ENCODE measurements at regions not wholly inside any gene's neighbourhood (a gene's known extent, or its start where the extent isn't known, plus 50 kb on each side); places are given as distances from the start of the nearest gene placed in this dataset.

DNA sequence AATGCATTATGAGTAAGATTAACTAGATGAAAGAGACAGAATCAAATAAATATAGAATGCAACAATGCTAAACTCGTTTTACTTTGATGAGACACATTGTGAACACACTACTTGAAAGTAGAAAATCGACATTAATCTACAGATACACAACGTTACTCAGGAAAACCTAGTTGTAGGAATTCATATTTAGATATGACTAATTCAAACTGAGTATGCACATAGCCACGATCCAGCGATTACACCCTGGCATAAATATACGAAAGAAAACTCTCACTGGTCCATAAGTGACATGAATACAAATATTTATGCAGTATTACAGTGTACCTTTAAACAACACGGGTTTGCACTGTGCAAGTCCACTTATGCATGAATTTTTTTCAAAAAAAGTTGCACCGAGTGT lies 485.6 kb downstream of the TMX3 start:
- H2AFZ ChIP-seq (ENCODE audit: low read length) = no peak overlapping the region
- no peaks in the 10 kb centered on the region for H3K79me1 ChIP-seq (ENCODE audit: low read depth, low read length)
- no peak overlapping the region for H2BK120ac ChIP-seq (replicated peaks; ENCODE audit: low read depth, low read length)
- no peak overlapping the region for H3K23ac ChIP-seq (ENCODE audit: insufficient read length)
- no peak overlapping the region for H2BK5ac ChIP-seq (ENCODE audit: low read depth, low read length)
- no peak overlapping the region for H3K4ac ChIP-seq (replicated peaks; ENCODE audit: insufficient read length, low read depth, low read length)
- no peak overlapping the region for H3K9ac ChIP-seq (replicated peaks in 1 of 4; ENCODE audit: extremely low read depth in 1 of 4, low read depth in 3 of 4, low read length in 3 of 4)
- ChIA-PET CTCF (ENCODE audit: partially characterized antibody) (no interaction called here), POLR2A (ENCODE audit: partially characterized antibody) (no interaction called here)
- no peak overlapping the region for H3K18ac ChIP-seq (ENCODE audit: extremely low read depth, low read length)
- H3K23me2 ChIP-seq (ENCODE audit: low read depth, low read length) = no peaks in the 10 kb centered on the region
- H3K14ac ChIP-seq (ENCODE audit: insufficient read length) = no peak overlapping the region
- H4K5ac ChIP-seq (ENCODE audit: insufficient read length, low read depth, low read length) = no peak overlapping the region
- H3K36me3 ChIP-seq (ENCODE audit: control insufficient read depth in 2 of 4, insufficient read depth in 4 of 4, low read length in 3 of 4) = no peaks in the 10 kb centered on the region
- WGBS, 2 experiments (ENCODE audit: extremely low coverage in 1 of 2, insufficient coverage in 1 of 2, insufficient read length in 1 of 2, insufficient replicate concordance in 2 of 2, low coverage in 1 of 2, low lambda C conversion rate in 2 of 2, missing lambda C conversion rate in 1 of 2) = 91% methylated on average over 8 of the region's 8 CpGs; no CpG with 5 or more reads in 1 of the 2 experiments
- no peak overlapping the region for H2AK5ac ChIP-seq (ENCODE audit: low read depth, low read length)
- no peaks in the 10 kb centered on the region for H4K20me1 ChIP-seq (replicated peaks in 1 of 2; ENCODE audit: control insufficient read depth in 1 of 2, insufficient read depth in 2 of 2, low read length in 2 of 2)
- no peak overlapping the region for H2BK15ac ChIP-seq (ENCODE audit: low read length)
- H3K4me3 ChIP-seq (ENCODE audit: extremely low read depth in 1 of 4, insufficient read depth in 2 of 4, low read depth in 3 of 4, low read length in 4 of 4) = no peak overlapping the region
- H2BK12ac ChIP-seq (ENCODE audit: low read depth, low read length) = no peak overlapping the region
- no peak overlapping the region for H2BK20ac ChIP-seq (ENCODE audit: low read length)
- no peak for FAIRE-seq
- no peaks in the 10 kb centered on the region for H3K4me1 ChIP-seq (replicated peaks in 1 of 4; ENCODE audit: control insufficient read depth in 3 of 4, insufficient read depth in 4 of 4, low read length in 3 of 4)
- H4K8ac ChIP-seq (ENCODE audit: extremely low read depth, insufficient read depth, low read length) = no peak overlapping the region
- H3K4me2 ChIP-seq (ENCODE audit: insufficient read depth in 1 of 2, low read depth in 2 of 2, low read length in 2 of 2) = no peak overlapping the region
- peaks cover 0 to 2% (median 0%) of the 10 kb centered on the region in 4 experiments; a peak in 1 of 7 replicates for H3K27me3 ChIP-seq (replicated peaks in 1 of 4; ENCODE audit: control insufficient read depth in 3 of 4, extremely low read depth in 1 of 4, insufficient read depth in 3 of 4, low read length in 3 of 4)
- DNase-seq (ENCODE audit: low read depth in 1 of 2, low spot score in 2 of 2) = no peak
- H3K9me3 ChIP-seq (ENCODE audit: insufficient read depth in 2 of 2, low read depth in 1 of 2, low read length in 1 of 2) = no peaks in the 10 kb centered on the region
- H3K56ac ChIP-seq (replicated peaks; ENCODE audit: insufficient read length, low read depth, low read length) = no peak overlapping the region
- no peak overlapping the region for H3K27ac ChIP-seq (ENCODE audit: low read depth, low read length)
- H3K79me2 ChIP-seq (ENCODE audit: control insufficient read depth in 1 of 2, insufficient read depth in 2 of 2, low read length in 2 of 2) = no peaks in the 10 kb centered on the region
- H4K91ac ChIP-seq (replicated peaks; ENCODE audit: insufficient read length, low read length) = no peak overlapping the region
- TF ChIP-seq HDAC2 (IDR thresholded peaks at IDR 0.05; ENCODE audit: borderline replicate concordance in 1 of 2, low read depth in 2 of 2, low read length in 2 of 2) (no peak), TCF12 (IDR thresholded peaks at IDR 0.05; ENCODE audit: low read depth, low read length) (no peak), RFX5 (IDR thresholded peaks at IDR 0.05; ENCODE audit: borderline replicate concordance, low read depth, low read length) (no peak), SIN3A (conservative IDR thresholded peaks at IDR 0.05 in 1 of 2, IDR thresholded peaks at IDR 0.05 in 1 of 2; ENCODE audit: low read depth in 1 of 2, low read length in 2 of 2) (no peak), CHD2 (IDR thresholded peaks at IDR 0.05; ENCODE audit: low read length) (no peak), CBX5 (IDR thresholded peaks at IDR 0.05; ENCODE audit: low read depth, low read length) (no peak), RXRA (IDR thresholded peaks at IDR 0.05; ENCODE audit: insufficient read depth, low read depth, low read length) (no peak), NANOG (IDR thresholded peaks at IDR 0.05; ENCODE audit: insufficient read depth, low read depth, low read length, poor library complexity, severe bottlenecking) (no peak), BACH1 (IDR thresholded peaks at IDR 0.05; ENCODE audit: low read length) (no peak), BCL11A (IDR thresholded peaks at IDR 0.05; ENCODE audit: low read depth in 2 of 2, low read length in 2 of 2) (no peak), KDM5A (IDR thresholded peaks at IDR 0.05; ENCODE audit: low read length) (no peak)
- TF ChIP-seq, protein P1, sequence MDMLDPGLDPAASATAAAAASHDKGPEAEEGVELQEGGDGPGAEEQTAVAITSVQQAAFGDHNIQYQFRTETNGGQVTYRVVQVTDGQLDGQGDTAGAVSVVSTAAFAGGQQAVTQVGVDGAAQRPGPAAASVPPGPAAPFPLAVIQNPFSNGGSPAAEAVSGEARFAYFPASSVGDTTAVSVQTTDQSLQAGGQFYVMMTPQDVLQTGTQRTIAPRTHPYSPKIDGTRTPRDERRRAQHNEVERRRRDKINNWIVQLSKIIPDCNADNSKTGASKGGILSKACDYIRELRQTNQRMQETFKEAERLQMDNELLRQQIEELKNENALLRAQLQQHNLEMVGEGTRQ (IDR thresholded peaks at IDR 0.05; ENCODE audit: low read length) = no peak
- TF ChIP-seq, protein P2, sequence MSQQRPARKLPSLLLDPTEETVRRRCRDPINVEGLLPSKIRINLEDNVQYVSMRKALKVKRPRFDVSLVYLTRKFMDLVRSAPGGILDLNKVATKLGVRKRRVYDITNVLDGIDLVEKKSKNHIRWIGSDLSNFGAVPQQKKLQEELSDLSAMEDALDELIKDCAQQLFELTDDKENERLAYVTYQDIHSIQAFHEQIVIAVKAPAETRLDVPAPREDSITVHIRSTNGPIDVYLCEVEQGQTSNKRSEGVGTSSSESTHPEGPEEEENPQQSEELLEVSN (IDR thresholded peaks at IDR 0.05) = no peak
